ENCODE measurements at regions not wholly inside any gene's neighbourhood (a gene's known extent, or its start where the extent isn't known, plus 50 kb on each side); places are given as distances from the start of the nearest gene placed in this dataset.

GRCh38 chr2:103010306-103010705 is 248.5 kb downstream of the TMEM182 start:
- POLR2A ChIA-PET = no interaction called here
- no peak overlapping the region for H3K9ac ChIP-seq
- no peaks in the 10 kb centered on the region for H4K20me1 ChIP-seq (ENCODE audit: insufficient read depth)
- no peaks in the 10 kb centered on the region for H3K9me2 ChIP-seq
- DNase-seq = no peak
- no peak overlapping the region for H2AFZ ChIP-seq (ENCODE audit: low read depth)
- H3K4me3 ChIP-seq (ENCODE audit: low read depth in 2 of 2, low read length in 1 of 2) = no peak overlapping the region
- H3K36me3 ChIP-seq (replicated peaks in 1 of 2; ENCODE audit: control insufficient read depth in 1 of 2, insufficient read depth in 2 of 2, low read length in 1 of 2) = no peaks in the 10 kb centered on the region
- H3F3A ChIP-seq (replicated peaks; ENCODE audit: insufficient read depth) = no peaks in the 10 kb centered on the region
- H3K4me2 ChIP-seq = no peak overlapping the region
- no peaks in the 10 kb centered on the region for H3K9me3 ChIP-seq
- peaks cover 0 to 2% of the 10 kb centered on the region in 2 experiments; a peak in 1 of 4 replicates for H3K4me1 ChIP-seq (ENCODE audit: control insufficient read depth in 1 of 2, insufficient read depth in 2 of 2, low read depth in 1 of 2, low read length in 1 of 2)
- TF ChIP-seq PBX3 (IDR thresholded peaks at IDR 0.05) (no peak), FOXM1 (IDR thresholded peaks at IDR 0.05; ENCODE audit: low read depth) (no peak), RCOR1 (IDR thresholded peaks at IDR 0.05; ENCODE audit: low read length) (no peak), CTCF (IDR thresholded peaks at IDR 0.05) (no peak), RAD21 (IDR thresholded peaks at IDR 0.05; ENCODE audit: low read length) (no peak), TEAD4 (IDR thresholded peaks at IDR 0.05; ENCODE audit: borderline replicate concordance, insufficient read depth) (no peak), NFIC (IDR thresholded peaks at IDR 0.05; ENCODE audit: borderline replicate concordance) (no peak), NRF1 (IDR thresholded peaks at IDR 0.05; ENCODE audit: low read depth, low read length) (no peak), FOXJ3 (CRISPR knock-in tag; IDR thresholded peaks at IDR 0.05) (no peak), EZH2phosphoT487 (IDR thresholded peaks at IDR 0.05; ENCODE audit: borderline replicate concordance, low read depth) (no peak), GABPA (IDR thresholded peaks at IDR 0.05; ENCODE audit: low read depth) (no peak), IRF3 (IDR thresholded peaks at IDR 0.05; ENCODE audit: low read depth, low read length) (no peak), EP300 (IDR thresholded peaks at IDR 0.05; ENCODE audit: borderline replicate concordance in 1 of 2, low read depth in 1 of 2, low read length in 1 of 2) (no peak), TAF1 (IDR thresholded peaks at IDR 0.05; ENCODE audit: borderline replicate concordance, low read depth, low read length) (no peak), USF1 (IDR thresholded peaks at IDR 0.05; ENCODE audit: borderline replicate concordance, low read depth) (no peak), RXRA (IDR thresholded peaks at IDR 0.05; ENCODE audit: borderline replicate concordance, low read depth) (no peak)
- H3K27ac ChIP-seq (ENCODE audit: low read depth in 2 of 2, low read length in 1 of 2) = no peak overlapping the region
- peaks cover 3% of the 10 kb centered on the region; the same call in 1 of the 2 replicates for H3K27me3 ChIP-seq (ENCODE audit: insufficient read depth)
- H3K79me2 ChIP-seq (ENCODE audit: insufficient read depth) = no peaks in the 10 kb centered on the region
- CTCF ChIA-PET = no interaction called here
- WGBS (ENCODE audit: low lambda C conversion rate) = 21% methylated on average over 6 of the region's 6 CpGs

Data from SK-N-SH (cell line).